ENCODE measurements at regions not wholly inside any gene's neighbourhood (a gene's known extent, or its start where the extent isn't known, plus 50 kb on each side); places are given as distances from the start of the nearest gene placed in this dataset.

- no peak for DNase-seq (ENCODE audit: low read depth in 2 of 2)
These were observed 139.2 kb upstream of the EOMES start for GRCh38 chr3:27861046-27862036.

DNA sequence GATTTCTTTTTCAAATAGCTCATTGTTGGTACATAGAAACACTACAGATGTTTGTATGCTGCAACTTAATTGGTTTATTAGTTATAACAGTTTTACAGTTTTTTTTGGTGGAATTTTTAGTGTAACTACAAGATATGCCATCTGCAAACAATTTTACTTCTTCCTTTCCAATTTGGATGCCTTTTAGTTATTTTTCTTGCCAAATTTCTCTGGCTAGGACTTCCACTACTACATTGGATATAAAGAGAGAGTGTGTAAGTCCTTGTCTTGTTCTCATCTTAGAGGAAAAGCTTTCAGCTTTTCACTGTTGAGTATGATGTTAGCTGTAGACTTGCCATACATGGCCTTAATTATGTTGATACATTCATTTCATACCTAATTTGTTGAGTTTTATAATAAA is 143.6 kb upstream of the EOMES start:
- no peak for DNase-seq (ENCODE audit: low read depth in 2 of 2)

GRCh38 chr3:27869152-27869551 is 147.0 kb upstream of the EOMES start:
- no peak for DNase-seq (ENCODE audit: low read depth in 2 of 2)

DNA sequence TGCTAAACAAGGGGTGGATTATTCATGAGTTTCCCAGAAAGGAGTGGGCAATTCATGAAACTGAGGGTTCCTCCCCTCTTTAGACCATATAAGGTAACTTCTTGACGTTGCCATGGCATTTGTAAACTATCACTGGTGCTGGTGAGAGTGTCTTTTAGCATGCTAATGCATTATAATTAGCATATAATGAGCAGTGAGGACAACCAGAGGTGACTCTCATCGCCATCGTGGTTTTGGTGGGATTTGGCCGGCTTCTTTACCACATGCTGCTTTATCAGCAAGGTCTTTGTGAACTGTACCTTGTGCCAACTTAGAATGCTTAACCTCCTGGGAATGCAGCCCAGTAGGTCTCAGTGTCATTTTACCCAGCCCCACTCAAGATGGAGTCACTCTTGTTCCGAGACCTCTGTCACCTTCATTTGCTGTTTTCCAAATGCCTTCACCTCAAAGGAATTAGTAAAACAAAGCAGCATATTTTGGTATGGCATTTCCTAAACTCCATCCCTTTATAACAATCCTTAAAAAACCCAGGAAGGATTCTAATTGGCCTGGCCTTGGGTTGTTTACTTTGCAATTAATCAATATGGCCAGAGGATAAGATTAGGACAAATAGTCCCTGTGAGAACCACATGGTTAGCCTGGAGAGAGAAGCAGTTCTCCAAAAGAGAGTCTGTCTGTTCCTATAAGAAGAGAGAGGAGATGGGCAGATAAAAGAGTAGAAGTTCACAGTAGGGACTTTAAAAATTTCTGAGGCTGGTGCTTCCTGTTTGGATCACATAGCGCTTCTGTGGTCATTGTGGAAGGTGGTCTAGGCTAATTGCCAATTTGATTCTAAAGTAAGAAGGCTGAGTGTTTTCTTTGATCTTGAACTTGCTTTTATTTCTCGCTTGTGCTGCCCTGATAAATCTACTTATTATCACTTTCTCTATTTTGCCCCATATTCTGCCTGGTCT is 155.2 kb upstream of the EOMES start:
- DNase-seq (ENCODE audit: low read depth in 2 of 2), result no peak

DNA sequence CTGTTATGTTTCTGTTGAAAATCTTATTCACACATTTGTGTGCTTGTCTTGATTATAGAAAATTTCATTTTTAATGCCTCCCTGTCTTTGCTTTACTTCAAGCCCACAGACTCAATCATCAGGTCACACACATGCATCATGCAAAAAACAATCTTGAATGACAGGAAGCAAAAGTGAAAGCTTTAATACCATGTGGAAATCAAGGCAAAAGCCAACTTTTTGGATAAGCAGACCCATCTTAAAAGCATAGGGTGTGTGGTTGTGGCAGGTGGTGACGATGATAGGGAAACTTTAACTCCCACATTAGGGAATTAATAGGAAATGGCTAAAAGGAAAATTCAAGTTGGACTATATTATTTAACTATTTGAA is 155.9 kb upstream of the EOMES start:
- no peak for DNase-seq (ENCODE audit: low read depth in 2 of 2)

GRCh38 chr3:27880969-27881892 is 159.1 kb upstream of the EOMES start:
- DNase-seq (ENCODE audit: low read depth in 2 of 2), result no peak

GRCh38 chr3:27883266-27883665 is 161.1 kb upstream of the EOMES start:
- no peak for DNase-seq (ENCODE audit: low read depth in 2 of 2)

DNA sequence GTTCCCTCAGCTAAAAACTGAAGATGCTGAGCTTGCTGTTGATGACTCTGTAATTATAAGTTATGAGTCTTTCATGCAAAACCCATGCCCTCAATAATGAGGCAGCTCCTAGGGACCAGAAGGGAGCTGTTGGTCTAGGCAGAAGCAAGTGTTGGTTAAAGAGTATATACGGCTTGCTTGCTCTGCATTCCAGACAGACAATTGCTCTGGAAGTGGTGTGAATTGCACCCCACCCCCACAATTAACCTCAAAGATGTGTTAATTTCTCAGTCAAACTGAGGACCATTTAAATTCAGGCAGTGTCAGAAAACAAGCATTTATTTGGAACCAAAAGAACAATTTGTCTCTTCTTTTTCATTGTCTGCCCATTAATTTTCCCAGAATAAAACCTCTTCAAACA is 163.5 kb upstream of the EOMES start:
- DNase-seq (ENCODE audit: low read depth in 2 of 2), result no peak

DNA sequence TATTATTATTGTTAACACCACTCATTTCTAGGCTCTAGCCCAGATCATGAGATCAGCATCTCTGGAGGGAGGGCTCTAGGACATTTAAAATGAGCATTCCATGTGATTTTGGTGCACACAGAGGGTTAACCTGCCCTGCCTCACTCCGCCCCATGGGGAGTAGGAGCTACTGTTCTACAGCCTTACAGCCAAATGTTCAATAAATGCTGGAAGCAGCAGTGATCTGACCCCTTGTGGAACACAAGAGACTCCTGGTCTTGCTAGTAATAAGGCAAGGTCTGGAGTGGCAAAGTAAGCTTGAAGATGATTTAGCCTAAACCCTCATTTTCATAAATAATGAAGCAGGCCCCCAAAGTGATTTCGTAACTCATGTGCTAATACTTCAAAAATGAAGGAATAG is 166.4 kb upstream of the EOMES start:
- no peak for DNase-seq (ENCODE audit: low read depth in 2 of 2)

GRCh38 chr3:27889745-27890144 is 167.6 kb upstream of the EOMES start:
- DNase-seq (ENCODE audit: low read depth in 2 of 2), result no peak

DNA sequence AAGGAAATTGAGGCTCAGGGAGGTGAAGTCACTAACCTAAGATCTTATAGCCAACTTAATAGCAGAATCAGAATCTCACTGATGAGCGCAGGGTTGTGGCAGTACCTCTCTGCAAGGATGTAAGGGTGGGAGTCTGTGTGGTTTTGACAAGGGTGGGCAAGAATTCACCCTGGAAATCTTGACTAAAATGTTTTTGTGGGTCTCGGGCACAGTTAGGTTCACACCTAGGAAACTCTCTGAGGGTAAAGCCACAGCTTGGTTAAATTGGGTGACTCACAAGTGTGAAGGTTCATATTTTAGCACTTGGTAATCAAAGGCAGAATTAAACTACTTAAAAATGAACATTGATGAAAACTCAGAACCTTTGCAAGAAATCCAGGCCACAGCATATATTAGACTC is 178.2 kb upstream of the EOMES start:
- no peak for DNase-seq (ENCODE audit: low read depth in 2 of 2)

GRCh38 chr3:27903446-27903845 is 181.3 kb upstream of the EOMES start:
- no peak for DNase-seq (ENCODE audit: low read depth in 2 of 2)

GRCh38 chr3:27905625-27906024 is 183.5 kb upstream of the EOMES start:
- DNase-seq (ENCODE audit: low read depth in 2 of 2), result no peak

DNA sequence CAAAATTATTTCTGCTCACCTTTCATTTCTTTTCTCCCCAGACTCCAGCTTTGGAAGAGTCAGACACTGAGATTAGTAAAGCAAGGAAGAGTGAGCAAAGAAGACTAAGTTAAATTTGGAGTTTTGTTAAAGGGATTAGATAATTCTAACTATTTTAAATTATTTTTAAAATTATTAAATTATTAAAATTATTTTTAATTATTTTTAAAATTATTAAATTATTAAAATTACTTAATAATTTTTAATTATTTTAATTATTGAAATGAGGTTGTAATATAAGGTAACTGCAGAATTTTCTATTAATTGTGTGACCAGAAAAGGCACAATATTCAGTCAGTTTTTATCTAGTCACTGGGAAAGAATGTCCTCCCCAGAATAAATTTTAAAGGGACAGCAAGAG is 185.0 kb upstream of the EOMES start:
- DNase-seq (ENCODE audit: low read depth in 2 of 2), result no peak

GRCh38 chr3:27907929-27908328 is 185.8 kb upstream of the EOMES start:
- DNase-seq (ENCODE audit: low read depth in 2 of 2), result no peak

DNA sequence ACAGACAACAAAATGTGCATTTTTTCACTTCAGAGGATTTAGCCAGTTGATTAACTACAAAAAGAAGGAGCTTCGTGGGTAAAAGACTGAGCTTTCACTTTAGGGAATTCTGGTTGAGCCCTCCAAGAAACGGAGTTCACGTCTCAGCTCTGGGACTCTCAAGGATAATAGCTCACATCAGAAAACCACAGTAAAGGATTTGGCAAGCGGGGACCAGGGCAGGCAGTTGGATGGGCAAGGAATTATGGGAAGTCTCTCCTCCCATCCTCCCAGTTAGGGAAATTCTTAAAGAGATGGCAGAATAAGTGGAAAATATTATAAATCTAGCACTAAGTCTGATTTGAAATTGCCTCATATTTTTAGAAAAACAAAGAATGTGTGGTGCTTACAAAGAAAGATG is 188.3 kb upstream of the EOMES start:
- no peak for DNase-seq (ENCODE audit: low read depth in 2 of 2)

GRCh38 chr3:27914199-27914598 is 192.1 kb upstream of the EOMES start:
- no peak for DNase-seq (ENCODE audit: low read depth in 2 of 2)

DNA sequence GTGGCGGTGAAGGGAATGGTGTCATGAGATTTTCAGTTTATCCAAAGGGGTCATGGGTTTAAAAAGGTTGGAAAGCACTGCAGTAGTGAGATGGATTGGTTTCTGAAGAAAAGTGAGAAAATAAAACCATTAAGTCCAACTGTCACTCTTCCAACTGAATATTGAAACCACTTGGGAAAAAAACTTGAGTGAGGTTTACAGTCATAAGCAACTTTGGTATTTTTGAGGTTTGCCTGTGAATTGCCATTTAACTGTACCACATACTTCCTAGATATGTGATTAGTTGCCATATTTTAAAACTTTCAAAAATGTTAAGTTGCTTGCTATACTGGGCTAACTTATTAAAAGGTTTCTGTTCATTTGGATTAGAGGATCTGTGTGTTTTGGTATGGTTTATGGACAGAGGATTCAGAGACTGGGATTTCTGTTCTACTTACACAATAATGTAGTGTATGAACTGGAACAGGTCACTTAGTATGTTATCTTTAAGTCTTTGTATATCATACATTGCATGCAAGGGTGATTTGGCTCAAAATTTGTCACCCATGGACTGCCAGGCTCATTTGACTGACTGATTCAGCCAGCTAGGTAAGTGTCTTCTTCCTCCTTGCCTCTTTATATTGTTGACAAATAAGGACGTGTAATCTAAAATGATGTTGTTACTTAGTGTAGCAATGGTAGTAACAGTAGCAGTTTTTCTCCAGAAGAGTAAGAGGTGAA is 201.4 kb upstream of the EOMES start:
- DNase-seq (ENCODE audit: low read depth in 2 of 2), result no peak

GRCh38 chr3:27927882-27928281 is 205.8 kb upstream of the EOMES start:
- DNase-seq (ENCODE audit: low read depth in 2 of 2), result no peak

DNA sequence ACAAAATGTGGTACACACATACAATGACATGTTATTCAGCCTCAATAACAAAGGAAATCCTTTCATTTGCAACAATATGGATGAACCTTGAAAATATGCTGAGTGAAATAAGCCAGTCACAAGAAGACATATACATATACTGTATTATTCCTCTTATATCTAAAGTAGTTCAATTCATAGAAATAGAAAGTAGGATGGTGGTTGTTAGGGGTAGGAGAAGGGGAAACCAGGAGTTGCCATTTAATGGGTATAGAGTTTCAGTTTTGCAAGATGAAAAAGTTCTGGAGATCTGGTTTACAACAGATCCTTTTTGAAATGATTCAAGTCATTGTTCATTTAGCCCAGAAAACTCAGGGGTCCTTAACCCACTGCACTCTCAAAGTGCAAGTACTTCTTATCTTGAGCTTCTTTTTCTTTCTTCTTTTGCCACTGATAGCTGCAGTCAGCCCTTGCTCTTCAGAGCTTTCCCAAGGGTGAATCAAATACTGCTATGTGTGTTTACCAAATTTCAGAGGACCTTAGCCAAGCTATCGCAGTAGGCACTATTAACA is 208.0 kb upstream of the EOMES start:
- DNase-seq (ENCODE audit: low read depth in 2 of 2), result no peak

- DNase-seq (ENCODE audit: low read depth in 2 of 2), result no peak
These were observed 213.4 kb upstream of the EOMES start for GRCh38 chr3:27935492-27935891.

Data from stimulated activated CD4-positive, alpha-beta T cell treated with anti-CD3 and anti-CD28 coated beads, Interleukin-1b, Interleukin-23, amount 100 ng/mL, for 1 hour (primary cell).